ENCODE measurements at regions not wholly inside any gene's neighbourhood (a gene's known extent, or its start where the extent isn't known, plus 50 kb on each side); places are given as distances from the start of the nearest gene placed in this dataset.

- no peak for DNase-seq
These were observed 346.8 kb upstream of the SATB1 start for GRCh38 chr3:18771931-18772330.

DNA sequence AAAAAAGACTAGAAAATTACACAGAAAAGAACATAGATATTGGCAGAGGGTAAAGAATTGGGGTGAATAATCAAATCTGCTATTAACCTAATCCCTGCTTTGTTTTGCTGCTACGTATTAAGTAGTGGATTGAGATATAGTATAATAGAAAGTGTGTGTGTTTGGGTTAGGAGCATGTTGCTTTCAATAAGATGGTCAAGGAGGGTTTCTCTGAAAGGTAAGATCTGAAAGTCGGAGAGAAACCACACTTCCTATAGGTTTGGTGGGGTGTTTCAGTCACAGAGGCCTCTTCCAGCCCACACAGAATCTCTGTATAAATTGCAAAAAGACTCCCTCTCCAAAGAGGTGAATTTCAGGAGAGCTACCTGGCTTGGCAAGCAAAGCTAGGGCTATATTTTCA lies 345.7 kb upstream of the SATB1 start:
- DNase-seq = no peak

DNA sequence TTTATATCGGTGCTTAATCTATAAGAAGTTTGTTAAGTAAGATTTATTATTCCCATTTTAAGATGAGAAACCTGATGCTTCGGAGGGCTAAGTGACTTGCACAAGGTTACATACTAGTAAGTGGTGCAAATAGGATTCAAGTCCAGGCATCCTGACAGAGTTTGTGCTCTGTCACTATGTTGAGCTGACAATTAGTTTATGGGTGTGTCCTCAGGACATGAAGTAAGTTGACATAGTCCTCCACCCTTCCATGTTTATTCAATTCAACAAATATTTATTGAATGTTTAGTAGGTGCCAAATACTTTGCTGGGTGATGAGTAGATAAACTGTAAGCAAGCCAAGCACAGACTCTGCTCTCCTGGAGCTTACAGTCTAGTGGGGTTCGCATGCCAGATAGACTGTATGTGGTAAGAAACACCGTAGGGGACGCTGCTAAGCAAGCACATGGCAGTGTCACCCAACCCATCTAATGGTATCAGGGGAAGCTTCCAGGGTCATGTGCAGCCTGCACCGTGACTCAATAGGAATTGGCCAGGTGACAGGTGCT lies 342.7 kb upstream of the SATB1 start:
- no peak for DNase-seq

DNA sequence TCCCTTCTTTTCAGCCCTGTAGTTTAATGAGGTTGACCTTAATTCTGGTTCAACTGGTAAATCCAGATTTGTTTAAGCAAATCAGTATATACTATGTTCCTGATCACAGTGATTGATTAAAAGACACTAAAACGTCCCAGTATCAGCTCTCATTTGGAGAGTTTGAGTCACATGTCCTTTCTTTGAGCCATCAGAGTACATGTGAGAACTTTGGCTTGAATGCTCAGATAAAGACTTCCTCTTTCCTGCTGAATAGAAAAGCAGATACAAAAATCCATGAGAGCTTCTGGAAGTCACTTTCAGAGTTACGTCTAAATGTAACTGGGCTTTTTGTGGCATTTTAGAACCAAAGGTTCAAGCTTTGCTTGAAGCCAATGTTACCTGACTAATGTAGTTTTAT lies 341.8 kb upstream of the SATB1 start:
- peak; percentile 60 for DNase-seq

DNA sequence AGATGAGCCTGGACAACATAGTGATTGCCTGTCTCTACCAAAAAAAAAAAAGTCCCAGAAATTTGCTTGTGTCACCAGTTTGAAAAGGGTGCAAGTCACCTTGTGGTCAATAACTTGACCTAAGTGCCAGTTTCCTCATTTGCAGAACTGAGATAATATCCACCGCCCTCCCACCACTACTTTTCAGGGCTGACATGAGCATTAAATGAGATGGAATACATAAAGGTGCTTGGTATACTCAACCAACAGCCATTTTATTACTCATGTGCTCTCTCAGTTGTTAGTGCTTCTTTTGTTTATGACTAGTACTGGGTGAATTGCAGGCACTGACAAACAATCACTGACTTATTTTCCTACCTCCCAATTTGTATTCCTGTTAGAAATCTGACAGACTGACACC lies 340.5 kb upstream of the SATB1 start:
- DNase-seq = peak; percentile 51

GRCh38 chr3:18765161-18765560 lies 340.0 kb upstream of the SATB1 start:
- DNase-seq = no peak

- no peak for DNase-seq
These were observed 336.4 kb upstream of the SATB1 start for GRCh38 chr3:18761530-18761929.

DNA sequence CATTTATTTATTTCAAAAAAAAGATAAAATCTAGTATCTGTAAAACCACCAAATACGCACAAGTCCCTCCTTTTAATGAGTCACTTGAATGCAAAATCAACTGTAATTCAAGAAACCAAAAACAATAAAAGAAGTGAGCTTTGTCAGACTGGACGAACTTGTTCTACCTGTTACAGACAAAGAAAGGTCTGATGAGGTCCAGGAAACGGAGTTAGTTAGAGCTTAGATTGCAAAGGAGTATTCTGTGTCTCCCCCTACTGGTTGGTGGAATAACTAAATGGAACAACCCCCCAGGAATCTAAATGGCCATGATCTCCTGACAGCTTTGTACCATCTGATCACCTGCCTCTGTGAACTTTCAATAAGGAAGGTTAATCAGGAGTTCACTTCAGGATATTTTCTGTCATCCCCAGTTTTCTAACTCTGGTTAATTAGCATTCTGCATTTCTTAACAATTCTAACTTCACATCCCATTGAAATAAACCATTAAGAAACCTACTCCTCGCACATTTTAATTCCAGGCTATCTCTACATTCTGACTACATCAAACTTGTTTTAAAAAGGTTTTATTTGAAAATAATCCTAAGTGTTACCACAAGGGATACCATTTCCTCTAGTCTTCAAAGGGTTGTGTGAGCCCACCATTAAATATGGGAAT lies 333.0 kb upstream of the SATB1 start:
- peak; percentile 88 for DNase-seq

- no peak for DNase-seq
These were observed 332.3 kb upstream of the SATB1 start for GRCh38 chr3:18757476-18757875.

GRCh38 chr3:18752273-18752934 lies 327.3 kb upstream of the SATB1 start:
- no peak for DNase-seq

- no peak for DNase-seq
These were observed 326.4 kb upstream of the SATB1 start for GRCh38 chr3:18751514-18751913.

- peak; percentile 20 for DNase-seq
These were observed 322.2 kb upstream of the SATB1 start for GRCh38 chr3:18747383-18747782.

DNA sequence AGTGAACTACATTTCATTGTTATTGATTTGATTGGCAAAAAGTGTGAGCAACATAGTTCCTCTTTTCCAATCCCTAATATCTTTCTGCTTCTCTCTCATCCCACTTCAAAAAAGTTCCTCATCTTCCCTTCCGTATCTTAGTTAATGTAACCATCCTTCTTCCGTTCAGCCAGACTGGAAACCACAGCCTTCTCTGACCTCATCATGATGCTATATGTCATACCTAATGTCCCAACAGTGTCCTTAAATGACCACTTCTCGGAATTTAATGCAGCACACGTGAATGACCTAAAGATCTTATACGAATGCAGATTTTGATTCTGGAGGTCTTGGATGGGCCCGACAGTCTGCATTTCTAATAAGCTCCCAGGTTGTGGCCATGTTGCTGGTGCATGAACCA lies 320.3 kb upstream of the SATB1 start:
- DNase-seq = peak; percentile 79

DNA sequence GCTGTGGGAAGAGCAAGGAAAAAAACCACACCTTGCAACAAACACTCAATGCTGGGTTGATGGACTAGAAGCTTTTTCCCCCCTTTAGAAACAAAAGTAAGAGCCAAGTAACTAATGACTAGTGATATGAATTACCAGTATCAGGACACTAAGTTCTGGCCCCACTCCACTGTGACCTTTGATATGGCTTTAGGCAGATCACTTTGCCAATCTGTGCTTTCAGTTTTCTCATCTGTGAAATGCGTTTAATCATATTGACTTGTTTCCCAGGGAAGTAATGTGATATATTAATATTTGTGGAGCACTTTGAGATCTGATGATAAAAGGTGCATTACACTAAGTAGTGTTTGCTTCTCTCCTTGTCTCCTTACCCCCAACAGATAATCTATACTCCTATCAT lies 319.3 kb upstream of the SATB1 start:
- no peak for DNase-seq

GRCh38 chr3:18743761-18744160 lies 318.6 kb upstream of the SATB1 start:
- no peak for DNase-seq

DNA sequence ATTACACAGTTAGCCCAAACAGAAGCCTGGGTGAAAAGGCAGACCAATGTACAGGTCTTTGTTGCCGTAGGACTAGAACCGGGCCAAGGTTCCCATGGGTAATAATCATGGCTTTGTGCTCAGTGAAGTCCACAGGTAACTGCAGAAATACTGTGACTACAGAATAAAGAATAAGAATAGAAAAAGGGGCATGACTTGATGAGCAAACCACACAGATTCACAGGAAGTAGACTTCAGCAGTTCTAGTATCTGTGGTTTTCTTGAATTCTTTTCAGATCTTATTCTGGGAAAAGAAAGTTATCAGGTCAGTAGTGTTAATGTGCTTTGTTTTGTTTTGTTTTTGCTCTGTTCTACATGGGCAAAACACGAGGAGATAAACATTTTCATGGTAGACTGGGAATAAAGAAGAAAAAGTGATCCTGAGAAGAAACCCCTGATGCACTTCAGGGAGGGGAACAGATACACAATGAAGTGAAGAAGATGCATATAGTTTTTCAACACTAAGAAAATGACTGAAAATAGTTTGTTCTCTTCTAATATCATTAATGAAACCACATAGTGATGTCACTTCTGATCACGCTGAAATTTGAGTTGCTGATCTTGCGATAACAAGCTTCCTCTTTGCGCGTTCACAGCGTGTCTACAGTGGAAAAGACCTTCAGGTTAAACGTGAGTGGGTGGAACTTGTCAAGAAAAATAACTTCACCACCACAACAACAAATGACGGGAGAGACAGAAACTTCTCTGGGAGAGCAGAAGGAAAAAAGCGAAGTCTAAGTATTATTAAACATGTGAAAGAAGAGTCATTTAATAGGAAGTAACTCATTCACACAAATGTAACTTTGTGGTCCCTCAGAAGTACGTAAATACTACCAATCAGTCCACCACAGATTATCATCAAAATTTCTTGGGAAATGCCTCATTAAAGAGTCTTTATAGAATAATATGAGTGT lies 315.8 kb upstream of the SATB1 start:
- DNase-seq = peak; percentile 79

DNA sequence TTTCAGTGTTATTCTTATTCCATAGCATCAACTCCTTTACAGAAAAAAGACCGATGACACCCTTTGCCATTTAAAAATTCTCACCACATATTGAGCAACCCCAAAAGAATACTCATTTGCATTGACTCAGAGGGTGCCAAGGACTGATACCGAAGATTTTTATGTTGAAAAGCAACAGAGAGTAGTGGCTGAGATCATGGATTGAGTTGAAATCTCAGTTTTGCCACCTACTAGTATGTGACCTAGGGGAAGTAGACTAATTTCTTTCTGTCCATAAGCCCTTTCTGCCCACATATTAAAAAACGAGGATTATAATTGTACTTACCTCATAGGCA lies 313.9 kb upstream of the SATB1 start:
- DNase-seq = peak; percentile 25

DNA sequence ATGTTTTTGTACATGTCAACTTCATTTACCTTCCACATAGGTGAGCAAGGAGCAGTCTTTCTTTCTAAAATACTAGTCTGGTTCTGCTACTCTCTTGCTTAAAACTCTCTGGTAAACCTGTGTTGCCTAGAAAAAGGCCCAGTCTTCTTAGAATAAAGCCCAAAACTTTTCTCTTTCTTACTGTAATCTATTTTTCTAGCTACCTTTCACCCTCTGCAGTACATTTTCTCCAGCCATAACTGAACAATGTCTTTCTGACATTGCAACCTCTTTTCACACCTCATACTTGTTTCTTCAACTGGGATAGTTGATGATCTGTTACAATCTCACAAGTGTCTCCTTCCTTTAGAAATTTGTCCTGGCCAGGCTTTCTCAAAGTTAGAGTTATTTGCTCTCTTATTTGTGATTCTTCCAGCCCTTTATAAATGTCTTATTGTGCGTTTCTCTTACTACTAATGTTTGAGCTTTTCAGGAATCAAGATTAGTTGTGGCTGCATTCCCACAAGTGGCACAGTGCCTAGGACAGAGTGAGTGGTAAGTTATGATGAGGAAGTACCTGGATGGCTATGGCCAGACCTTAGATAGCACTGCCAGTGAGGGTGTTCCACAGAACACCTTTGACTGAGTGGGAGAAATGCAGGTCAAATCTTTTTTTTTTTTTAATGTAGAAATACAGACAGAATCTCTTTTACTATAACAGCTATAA lies 313.4 kb upstream of the SATB1 start:
- DNase-seq = no peak

DNA sequence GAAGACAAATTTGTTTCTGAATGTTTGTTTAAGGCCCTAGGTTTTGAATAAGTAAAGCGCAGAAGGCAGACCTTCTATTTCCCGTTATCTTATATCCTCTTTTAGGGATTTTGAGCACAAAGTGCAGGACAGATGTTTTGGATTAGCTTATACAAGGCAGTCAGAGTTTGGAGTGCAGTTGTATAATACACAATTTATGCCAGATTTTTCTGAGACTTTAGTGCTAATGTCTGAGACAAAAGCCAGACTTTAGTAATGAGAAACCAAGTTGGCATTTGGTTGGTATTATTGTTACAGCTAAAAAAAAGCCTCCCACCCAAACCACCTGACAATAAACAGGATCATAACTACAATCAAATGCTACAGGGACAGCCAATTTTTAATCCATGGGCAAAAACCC lies 309.9 kb upstream of the SATB1 start:
- DNase-seq = no peak

DNA sequence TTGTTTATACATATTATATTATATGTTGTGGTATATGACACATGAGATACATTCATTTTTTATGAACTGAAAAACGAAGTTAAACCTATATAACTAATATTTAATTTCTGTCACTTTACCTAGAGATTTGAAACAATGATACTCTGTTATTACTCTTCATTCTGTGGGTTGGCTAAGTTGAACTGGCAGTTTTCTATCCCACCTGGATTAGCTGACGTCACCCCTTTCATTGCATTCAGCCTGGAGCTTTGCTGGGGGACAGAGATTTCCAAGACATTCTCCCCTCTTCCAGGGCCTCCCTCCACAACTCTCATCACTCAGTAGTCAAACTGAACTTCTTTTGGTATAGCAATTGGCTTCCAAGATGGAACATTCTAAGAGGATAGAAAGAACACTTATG lies 309.2 kb upstream of the SATB1 start:
- no peak for DNase-seq

DNA sequence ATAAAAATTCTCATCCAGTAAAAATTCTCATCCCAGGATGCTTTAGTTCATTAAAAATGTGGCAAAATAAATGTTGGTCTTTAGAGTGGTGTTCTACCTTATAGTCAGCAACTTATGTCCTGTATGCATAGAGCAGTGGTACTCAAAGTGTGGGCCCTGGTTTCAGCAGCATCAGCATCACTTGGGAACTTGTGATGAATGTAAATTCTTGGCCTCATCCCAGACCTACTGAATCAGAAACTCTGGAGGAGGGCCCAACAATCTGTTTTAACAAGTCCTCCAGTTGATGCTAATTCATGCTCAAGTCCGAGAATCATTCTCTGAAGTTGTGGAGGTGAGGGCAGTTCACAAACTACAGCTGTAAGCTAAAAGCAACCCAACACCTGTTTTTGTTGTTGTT lies 307.3 kb upstream of the SATB1 start:
- DNase-seq = no peak

DNA sequence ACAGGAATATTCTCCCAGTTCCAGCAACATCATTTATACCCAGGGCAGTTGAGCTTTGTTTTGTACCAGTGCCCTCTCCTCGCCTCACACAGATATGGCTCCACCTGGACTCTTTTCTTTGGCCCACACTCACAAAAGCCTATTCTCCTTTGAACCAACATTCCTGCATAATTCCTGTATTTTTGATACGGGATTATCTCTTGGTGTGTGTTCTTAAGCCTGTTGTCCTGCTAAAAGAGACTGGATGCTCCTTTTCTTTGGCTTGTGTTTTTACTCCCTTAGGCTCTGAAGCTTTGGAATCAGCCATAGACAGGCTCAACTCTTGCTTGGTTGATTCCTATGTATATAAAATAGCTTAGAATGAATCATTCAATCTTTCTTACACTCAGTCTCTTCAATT lies 305.4 kb upstream of the SATB1 start:
- no peak for DNase-seq

GRCh38 chr3:18729671-18730070 lies 304.5 kb upstream of the SATB1 start:
- DNase-seq = no peak

Data from hematopoietic multipotent progenitor cell treated with erythropoietin and hydrocortisone succinate and interleukin-3 and kit ligand, for 4 days (in vitro differentiated cells).